Tibial nerve (tissue), 4 donors: ENCODE measurements at regions not wholly inside any gene's neighbourhood (a gene's known extent, or its start where the extent isn't known, plus 50 kb on each side); places are given as distances from the start of the nearest gene placed in this dataset.

Experiments
- CTCF ChIP-seq, 5 experiments: fragments of 200-600 bp in 3 of 5; fragments of 450-650 bp in 2 of 5; sonication (generic) in 3 of 5; IDR thresholded peaks; one replicate each; pipeline ENCODE4 v1.5.1; 2016 to 2019; ENCODE audit warnings: antibody characterized with exemption in 5 of 5, mild to moderate bottlenecking in 3 of 5, moderate library complexity in 2 of 5
- EP300 ChIP-seq, 2 donors: sonication (generic); formaldehyde crosslinking; IDR thresholded peaks; one replicate each; pipeline ENCODE4 v1.6.1; 2017; ENCODE audit warnings: antibody characterized with exemption in 2 of 2, mild to moderate bottlenecking in 1 of 2
- POLR2A ChIP-seq, 2 donors: fragments of 450-650 bp; IDR thresholded peaks; one replicate each; pipeline ENCODE4 v1.6.1; 2017; ENCODE audit warnings: antibody characterized with exemption in 2 of 2, mild to moderate bottlenecking in 2 of 2, moderate library complexity in 2 of 2

GRCh38 chr7:41098846-41099245 is 604.0 kb downstream of the INHBA start:
- no peak for TF ChIP-seq CTCF (IDR thresholded peaks at IDR 0.05)
- no peak for TF ChIP-seq EP300 (IDR thresholded peaks at IDR 0.05)
- no peak for TF ChIP-seq POLR2A (IDR thresholded peaks at IDR 0.05)
